Astrocyte (in vitro differentiated cells and primary cell): ENCODE measurements at regions not wholly inside any gene's neighbourhood (a gene's known extent, or its start where the extent isn't known, plus 50 kb on each side); places are given as distances from the start of the nearest gene placed in this dataset.
"Not testable (repeated sequence)": the region's sequence is repeated elsewhere in the genome, so short reads cannot be mapped to it uniquely, and the experiment has no call there.

Source experiments
- DNase-seq: peaks from one replicate; pipeline ENCODE4 v3.0.0-alpha.2; 2010; ENCODE audit warnings: low read depth
- FAIRE-seq: peaks from 2 replicates; lab custom pipeline; 2011; peaks lifted over from hg19 to GRCh38; lab: Jason Lieb, UNC
- H2AFZ ChIP-seq: 2 replicates; pipeline ENCODE4 v1.6.0; 2012; ENCODE audit warnings: low read depth, low read length, inconsistent platforms
- H3K27ac ChIP-seq: 2 replicates; pipeline ENCODE4 v1.5.1; 2011; ENCODE audit warnings: low read depth, low read length, inconsistent platforms
- H3K27me3 ChIP-seq: 2 replicates; pipeline ENCODE4 v1.6.0; 2011; ENCODE audit warnings: low read length, inconsistent platforms; ENCODE audit not compliant: insufficient read depth
- H3K36me3 ChIP-seq: 2 replicates; pipeline ENCODE4 v1.5.1; 2011; ENCODE audit warnings: low read length, inconsistent platforms; ENCODE audit not compliant: insufficient read depth
- H3K4me1 ChIP-seq: 2 replicates; pipeline ENCODE4 v1.5.1; 2011; ENCODE audit warnings: low read length, inconsistent platforms; ENCODE audit not compliant: insufficient read depth
- H3K4me2 ChIP-seq: 2 replicates; pipeline ENCODE4 v1.6.0; 2012; ENCODE audit warnings: low read length, inconsistent platforms
- H3K4me3 ChIP-seq: 2 replicates; pipeline ENCODE4 v1.5.1; 2011; ENCODE audit warnings: low read depth, mild to moderate bottlenecking, low read length, inconsistent platforms; ENCODE audit not compliant: insufficient read depth
- H3K79me2 ChIP-seq: 2 replicates; pipeline ENCODE4 v1.6.0; 2012; ENCODE audit warnings: mild to moderate bottlenecking, low read length, inconsistent platforms; ENCODE audit not compliant: insufficient read depth
- H3K9ac ChIP-seq: 2 replicates; pipeline ENCODE4 v1.6.0; 2012; ENCODE audit warnings: mild to moderate bottlenecking, low read length, inconsistent platforms
- H3K9me3 ChIP-seq: 2 replicates; pipeline ENCODE4 v1.5.1; 2012; ENCODE audit warnings: low read depth, mild to moderate bottlenecking, low read length, inconsistent platforms; ENCODE audit not compliant: insufficient read depth
- H4K20me1 ChIP-seq: 2 replicates; pipeline ENCODE4 v1.6.0; 2012; ENCODE audit warnings: low read length, inconsistent platforms; ENCODE audit not compliant: insufficient read depth
- H3K27ac Mint-ChIP-seq: one replicate; pipeline ENCODE4 v1.8.0; 2021; ENCODE audit warnings: mild to moderate bottlenecking, mixed read lengths; ENCODE audit not compliant: unreplicated experiment
- H3K27me3 Mint-ChIP-seq: one replicate; pipeline ENCODE4 v1.8.0; 2021; ENCODE audit warnings: low read depth, mixed read lengths; ENCODE audit not compliant: unreplicated experiment
- H3K36me3 Mint-ChIP-seq: one replicate; pipeline ENCODE4 v1.8.0; 2021; ENCODE audit warnings: low read depth, mixed read lengths; ENCODE audit not compliant: unreplicated experiment
- H3K4me1 Mint-ChIP-seq: one replicate; pipeline ENCODE4 v1.8.0; 2021; ENCODE audit warnings: low read depth, mixed read lengths; ENCODE audit not compliant: unreplicated experiment
- H3K4me3 Mint-ChIP-seq: one replicate; pipeline ENCODE4 v1.8.0; 2021; ENCODE audit warnings: mild to moderate bottlenecking, moderate library complexity, mixed read lengths; ENCODE audit not compliant: unreplicated experiment
- H3K9me3 Mint-ChIP-seq: one replicate; pipeline ENCODE4 v1.8.0; 2021; ENCODE audit warnings: mild to moderate bottlenecking, mixed read lengths; ENCODE audit not compliant: unreplicated experiment
- EZH2 ChIP-seq: IDR thresholded peaks from 2 replicates; pipeline ENCODE4 v1.6.1; 2012; ENCODE audit warnings: mild to moderate bottlenecking, low read length, inconsistent platforms; ENCODE audit not compliant: insufficient read depth
- TF ChIP-seq, protein P1 (sequence below): IDR thresholded peaks from 2 replicates; pipeline ENCODE4 v1.5.1; 2011; ENCODE audit warnings: low read depth, mild to moderate bottlenecking, inconsistent platforms, low read length, moderate library complexity; ENCODE audit not compliant: insufficient read depth

DNA sequence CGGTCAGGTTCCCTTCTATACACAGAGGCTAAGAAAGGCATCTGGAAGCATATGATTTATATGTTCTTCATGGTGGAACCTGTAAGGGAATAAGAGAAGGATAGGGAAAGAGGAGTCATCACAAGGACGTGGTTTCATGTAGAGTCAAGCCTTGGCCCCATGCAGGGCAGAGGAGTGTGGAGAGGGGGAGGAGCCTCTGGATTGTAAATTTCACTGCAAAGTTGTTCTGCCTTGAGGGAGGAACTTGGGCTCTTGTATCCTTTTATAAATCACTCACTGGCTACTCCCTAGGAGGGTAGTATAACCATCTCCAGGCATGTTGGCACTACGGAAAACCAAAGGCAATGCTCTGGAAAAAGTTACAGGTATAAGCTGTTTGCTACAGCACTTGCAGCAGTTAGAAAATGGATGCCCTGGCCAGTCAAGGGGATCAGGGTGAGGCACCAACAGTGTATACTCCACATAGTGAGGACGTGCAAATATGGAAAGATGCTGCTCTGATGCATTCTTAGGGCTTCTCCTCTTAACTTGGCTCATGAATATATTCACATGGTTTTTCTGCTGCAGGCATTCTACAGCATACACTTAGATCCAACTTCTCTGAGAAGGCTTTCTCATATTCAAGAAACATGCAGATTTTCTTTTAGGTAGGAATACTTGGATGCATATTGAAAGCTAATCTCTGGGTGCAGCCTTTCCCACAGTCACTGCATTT, 60.3 kb upstream of the ZNF81 start:
- no peaks in the 10 kb centered on the region for H3K36me3 Mint-ChIP-seq
- Histone ChIP-seq H3K27me3 (no peaks in the 10 kb centered on the region), H3K27ac (no peak overlapping the region), H3K4me2 (no peak overlapping the region), H3K79me2 (no peaks in the 10 kb centered on the region), H3K4me3 (no peak overlapping the region), H3K36me3 (no peaks in the 10 kb centered on the region), H3K9me3 (peaks cover 2% of the 10 kb centered on the region), H3K9ac (no peak overlapping the region), H4K20me1 (no peaks in the 10 kb centered on the region), H3K4me1 (no peaks in the 10 kb centered on the region), H2AFZ (no peak overlapping the region)
- FAIRE-seq (peak; percentile 65), DNase-seq (no peak)
- H3K27me3 Mint-ChIP-seq: peaks cover 2% of the 10 kb centered on the region
- H3K9me3 Mint-ChIP-seq: no peaks in the 10 kb centered on the region
- TF ChIP-seq, protein P1, sequence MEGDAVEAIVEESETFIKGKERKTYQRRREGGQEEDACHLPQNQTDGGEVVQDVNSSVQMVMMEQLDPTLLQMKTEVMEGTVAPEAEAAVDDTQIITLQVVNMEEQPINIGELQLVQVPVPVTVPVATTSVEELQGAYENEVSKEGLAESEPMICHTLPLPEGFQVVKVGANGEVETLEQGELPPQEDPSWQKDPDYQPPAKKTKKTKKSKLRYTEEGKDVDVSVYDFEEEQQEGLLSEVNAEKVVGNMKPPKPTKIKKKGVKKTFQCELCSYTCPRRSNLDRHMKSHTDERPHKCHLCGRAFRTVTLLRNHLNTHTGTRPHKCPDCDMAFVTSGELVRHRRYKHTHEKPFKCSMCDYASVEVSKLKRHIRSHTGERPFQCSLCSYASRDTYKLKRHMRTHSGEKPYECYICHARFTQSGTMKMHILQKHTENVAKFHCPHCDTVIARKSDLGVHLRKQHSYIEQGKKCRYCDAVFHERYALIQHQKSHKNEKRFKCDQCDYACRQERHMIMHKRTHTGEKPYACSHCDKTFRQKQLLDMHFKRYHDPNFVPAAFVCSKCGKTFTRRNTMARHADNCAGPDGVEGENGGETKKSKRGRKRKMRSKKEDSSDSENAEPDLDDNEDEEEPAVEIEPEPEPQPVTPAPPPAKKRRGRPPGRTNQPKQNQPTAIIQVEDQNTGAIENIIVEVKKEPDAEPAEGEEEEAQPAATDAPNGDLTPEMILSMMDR: no peak
- TF ChIP-seq EZH2: no peak
- no peaks in the 10 kb centered on the region for H3K4me1 Mint-ChIP-seq
- H3K4me3 Mint-ChIP-seq: no peak overlapping the region
- no peak overlapping the region for H3K27ac Mint-ChIP-seq

- H3K27ac Mint-ChIP-seq: no peak overlapping the region
- H3K36me3 ChIP-seq: no peaks in the 10 kb centered on the region
- H2AFZ ChIP-seq: no peak overlapping the region
- no peaks in the 10 kb centered on the region for H3K4me1 ChIP-seq
- no peaks in the 10 kb centered on the region for H3K79me2 ChIP-seq
- no peak overlapping the region for H3K4me3 Mint-ChIP-seq
- no peak overlapping the region for H3K27ac ChIP-seq
- H3K27me3 Mint-ChIP-seq: peaks cover 4% of the 10 kb centered on the region
- H3K9me3 ChIP-seq: peaks cover 2% of the 10 kb centered on the region
- H4K20me1 ChIP-seq: no peaks in the 10 kb centered on the region
- H3K4me2 ChIP-seq: no peak overlapping the region
- no peak overlapping the region for H3K9ac ChIP-seq
- no peaks in the 10 kb centered on the region for H3K4me1 Mint-ChIP-seq
- no peak for DNase-seq
- peaks cover 3% of the 10 kb centered on the region for H3K9me3 Mint-ChIP-seq
- H3K36me3 Mint-ChIP-seq: no peaks in the 10 kb centered on the region
- H3K27me3 ChIP-seq: no peaks in the 10 kb centered on the region
- FAIRE-seq: peak; percentile 34
- H3K4me3 ChIP-seq: no peak overlapping the region
- TF ChIP-seq, protein P1: no peak
- TF ChIP-seq EZH2: no peak
These were observed 63.9 kb upstream of the ZNF81 start for GRCh38 chrX:47772764-47773163.

GRCh38 chrX:47771473-47771872, 65.2 kb upstream of the ZNF81 start:
- H2AFZ ChIP-seq: no peak overlapping the region
- H3K27ac ChIP-seq: no peak overlapping the region
- no peaks in the 10 kb centered on the region for H3K4me1 ChIP-seq
- no peak overlapping the region for H3K4me3 ChIP-seq
- no peaks in the 10 kb centered on the region for H4K20me1 ChIP-seq
- H3K9ac ChIP-seq: no peak overlapping the region
- DNase-seq: no peak
- H3K27me3 ChIP-seq: no peaks in the 10 kb centered on the region
- no peaks in the 10 kb centered on the region for H3K36me3 Mint-ChIP-seq
- FAIRE-seq: peak; percentile 41
- no peaks in the 10 kb centered on the region for H3K79me2 ChIP-seq
- H3K27ac Mint-ChIP-seq: no peak overlapping the region
- peaks cover under 1% of the 10 kb centered on the region for H3K9me3 ChIP-seq
- H3K4me2 ChIP-seq: no peak overlapping the region
- no peak for TF ChIP-seq EZH2
- TF ChIP-seq, protein P1: no peak
- no peaks in the 10 kb centered on the region for H3K4me1 Mint-ChIP-seq
- no peak overlapping the region for H3K4me3 Mint-ChIP-seq
- no peaks in the 10 kb centered on the region for H3K36me3 ChIP-seq
- H3K27me3 Mint-ChIP-seq: peaks cover 4% of the 10 kb centered on the region
- H3K9me3 Mint-ChIP-seq: peaks cover 3% of the 10 kb centered on the region

- not testable (repeated sequence) for H3K27me3 ChIP-seq, H3K4me1 Mint-ChIP-seq, H3K36me3 Mint-ChIP-seq, H3K4me2 ChIP-seq, H3K9me3 ChIP-seq, H3K9me3 Mint-ChIP-seq, H3K79me2 ChIP-seq, H4K20me1 ChIP-seq, H3K27ac Mint-ChIP-seq, DNase-seq, H3K4me1 ChIP-seq, H3K36me3 ChIP-seq, H3K4me3 ChIP-seq, H3K9ac ChIP-seq, H3K4me3 Mint-ChIP-seq, H3K27me3 Mint-ChIP-seq, H3K27ac ChIP-seq, H2AFZ ChIP-seq
- FAIRE-seq: peak; percentile 88
These were observed 73.9 kb upstream of the ZNF81 start for GRCh38 chrX:47762826-47763225.
